B cell (primary cell): ENCODE measurements at regions not wholly inside any gene's neighbourhood (a gene's known extent, or its start where the extent isn't known, plus 50 kb on each side); places are given as distances from the start of the nearest gene placed in this dataset.

ENCODE experiments used
- EZH2 ChIP-seq: IDR thresholded peaks from 2 replicates; pipeline ENCODE4 v1.6.1; 2012; ENCODE audit warnings: borderline replicate concordance, low read depth, mild to moderate bottlenecking, moderate library complexity, low read length; ENCODE audit not compliant: insufficient read depth, poor library complexity, severe bottlenecking
- TF ChIP-seq, protein P1 (sequence below): fragments of 200-600 bp; IDR thresholded peaks from one replicate; pipeline ENCODE4 v1.8.0; 2022; ENCODE audit warnings: antibody characterized with exemption, mild to moderate bottlenecking

DNA sequence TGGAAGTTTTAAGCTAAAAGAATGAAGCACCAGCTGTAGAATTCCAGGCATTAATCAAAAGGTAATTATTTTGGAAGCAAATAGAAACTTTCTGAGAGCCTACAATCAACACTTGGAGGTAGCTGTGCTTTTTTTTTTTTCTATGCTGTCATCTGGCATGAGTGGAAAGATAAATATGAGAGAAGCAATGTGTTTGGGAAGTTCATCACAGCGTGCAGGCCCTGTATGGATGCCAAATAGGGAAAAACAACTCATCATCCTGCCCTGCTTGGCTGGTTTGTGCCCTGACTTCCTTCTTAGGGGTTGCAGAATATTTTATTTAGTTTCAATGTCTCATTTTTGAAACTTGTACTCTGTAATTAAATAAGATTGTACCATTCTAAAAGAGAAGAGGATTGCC lies 437.4 kb downstream of the PIK3C3 start:
- TF ChIP-seq, protein P1, sequence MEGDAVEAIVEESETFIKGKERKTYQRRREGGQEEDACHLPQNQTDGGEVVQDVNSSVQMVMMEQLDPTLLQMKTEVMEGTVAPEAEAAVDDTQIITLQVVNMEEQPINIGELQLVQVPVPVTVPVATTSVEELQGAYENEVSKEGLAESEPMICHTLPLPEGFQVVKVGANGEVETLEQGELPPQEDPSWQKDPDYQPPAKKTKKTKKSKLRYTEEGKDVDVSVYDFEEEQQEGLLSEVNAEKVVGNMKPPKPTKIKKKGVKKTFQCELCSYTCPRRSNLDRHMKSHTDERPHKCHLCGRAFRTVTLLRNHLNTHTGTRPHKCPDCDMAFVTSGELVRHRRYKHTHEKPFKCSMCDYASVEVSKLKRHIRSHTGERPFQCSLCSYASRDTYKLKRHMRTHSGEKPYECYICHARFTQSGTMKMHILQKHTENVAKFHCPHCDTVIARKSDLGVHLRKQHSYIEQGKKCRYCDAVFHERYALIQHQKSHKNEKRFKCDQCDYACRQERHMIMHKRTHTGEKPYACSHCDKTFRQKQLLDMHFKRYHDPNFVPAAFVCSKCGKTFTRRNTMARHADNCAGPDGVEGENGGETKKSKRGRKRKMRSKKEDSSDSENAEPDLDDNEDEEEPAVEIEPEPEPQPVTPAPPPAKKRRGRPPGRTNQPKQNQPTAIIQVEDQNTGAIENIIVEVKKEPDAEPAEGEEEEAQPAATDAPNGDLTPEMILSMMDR = no peak
- TF ChIP-seq EZH2 = no peak
